GM03348 (cell line): ENCODE measurements at regions not wholly inside any gene's neighbourhood (a gene's known extent, or its start where the extent isn't known, plus 50 kb on each side); places are given as distances from the start of the nearest gene placed in this dataset.
"Not testable (repeated sequence)": the region's sequence is repeated elsewhere in the genome, so short reads cannot be mapped to it uniquely, and the experiment has no call there.

Source experiments
- DNase-seq: peaks from one replicate; pipeline ENCODE4 v3.0.0; 2012; ENCODE audit warnings: low spot score

DNA sequence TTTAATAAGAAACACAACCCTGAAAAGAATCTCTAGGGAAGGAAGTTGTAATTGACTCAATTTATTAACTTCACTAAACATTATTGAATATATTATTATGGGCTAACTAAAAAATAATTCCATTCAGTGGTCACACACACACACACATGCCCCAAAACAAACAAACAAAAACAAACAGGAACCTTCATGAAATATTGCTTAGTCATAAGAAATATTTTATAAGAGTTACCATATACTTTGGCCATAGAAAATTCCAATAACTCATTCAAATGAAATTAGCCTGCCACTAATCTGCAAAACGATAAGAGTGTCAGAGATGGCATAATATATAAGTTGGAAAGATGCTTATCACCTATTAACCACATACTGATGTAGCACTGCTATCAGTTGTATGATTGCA lies 268.4 kb upstream of the AMIGO2 start:
- DNase-seq: no peak

DNA sequence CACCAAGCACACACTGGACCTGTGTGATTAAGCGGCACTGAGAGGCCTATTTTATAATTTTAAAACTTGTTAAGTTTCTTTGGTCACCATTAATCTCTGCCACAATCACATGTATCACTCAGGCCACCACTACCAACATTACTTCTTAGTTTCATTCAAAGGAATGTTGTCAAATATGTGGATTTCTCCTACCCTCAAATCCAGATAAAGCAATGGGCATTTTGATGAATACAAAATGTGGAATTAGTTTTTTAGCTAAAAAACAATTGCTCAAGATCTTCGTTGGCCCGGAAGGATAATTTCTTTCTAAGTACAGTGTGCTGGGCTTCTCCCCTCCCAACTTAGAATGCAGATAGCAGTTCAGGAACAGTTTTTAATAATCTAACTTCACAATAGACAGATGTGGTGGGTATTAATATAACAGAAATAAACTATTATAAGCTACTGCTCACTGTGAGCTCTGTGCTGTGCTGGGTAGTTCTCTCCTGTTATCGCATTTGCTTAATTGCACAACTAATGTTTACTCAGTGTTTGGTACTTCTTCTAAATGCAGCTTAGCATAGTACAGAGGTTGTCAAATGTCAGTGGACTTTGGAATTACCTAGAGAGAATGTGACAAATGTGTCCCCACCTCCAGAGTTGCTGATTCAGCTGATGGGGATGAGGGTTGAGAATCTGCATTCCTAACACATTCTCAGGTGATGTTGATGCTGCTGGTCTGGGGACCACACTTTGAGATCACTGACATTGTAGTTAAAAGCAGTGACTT lies 266.7 kb upstream of the AMIGO2 start:
- DNase-seq: peak; percentile 14

DNA sequence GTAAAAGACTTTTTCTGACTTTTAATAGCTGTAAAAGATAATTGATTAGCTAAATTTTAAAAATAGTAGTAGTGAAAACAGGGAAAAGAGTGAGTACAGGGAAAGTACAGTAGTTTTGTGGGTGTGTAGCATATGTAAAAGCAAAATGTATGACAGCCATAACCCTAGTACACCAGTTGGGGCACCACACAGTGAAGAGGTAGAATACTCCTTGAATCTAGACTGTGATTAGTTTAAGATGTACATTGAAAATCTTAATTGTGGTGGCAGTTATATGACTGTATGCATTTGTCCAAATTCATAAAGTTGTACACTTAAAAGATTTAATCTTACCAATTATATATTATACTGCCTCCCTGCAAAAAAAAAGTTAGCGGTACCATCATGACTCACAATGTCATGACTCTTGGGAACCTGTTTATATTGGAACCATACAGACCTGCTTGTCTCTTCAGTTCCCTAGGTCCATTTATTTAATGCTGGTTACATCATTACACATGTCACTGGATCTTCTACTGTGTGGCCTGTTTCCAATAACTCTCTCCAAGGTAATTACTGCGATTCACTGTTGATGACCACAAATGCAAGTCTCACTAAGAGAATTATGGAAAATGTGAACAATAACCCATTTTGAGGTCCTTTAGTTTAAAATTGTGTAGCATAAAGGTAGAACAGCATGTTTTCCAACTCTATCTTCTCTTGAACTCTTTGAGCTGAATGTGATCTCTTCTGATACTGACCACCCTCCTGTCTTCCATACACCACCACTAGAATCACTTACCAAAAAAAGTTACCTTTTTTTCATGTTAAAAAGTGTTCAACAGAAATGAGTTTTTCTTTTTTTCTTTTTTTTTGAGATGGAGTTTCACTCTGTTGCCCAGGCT lies 264.2 kb upstream of the AMIGO2 start:
- DNase-seq: no peak

DNA sequence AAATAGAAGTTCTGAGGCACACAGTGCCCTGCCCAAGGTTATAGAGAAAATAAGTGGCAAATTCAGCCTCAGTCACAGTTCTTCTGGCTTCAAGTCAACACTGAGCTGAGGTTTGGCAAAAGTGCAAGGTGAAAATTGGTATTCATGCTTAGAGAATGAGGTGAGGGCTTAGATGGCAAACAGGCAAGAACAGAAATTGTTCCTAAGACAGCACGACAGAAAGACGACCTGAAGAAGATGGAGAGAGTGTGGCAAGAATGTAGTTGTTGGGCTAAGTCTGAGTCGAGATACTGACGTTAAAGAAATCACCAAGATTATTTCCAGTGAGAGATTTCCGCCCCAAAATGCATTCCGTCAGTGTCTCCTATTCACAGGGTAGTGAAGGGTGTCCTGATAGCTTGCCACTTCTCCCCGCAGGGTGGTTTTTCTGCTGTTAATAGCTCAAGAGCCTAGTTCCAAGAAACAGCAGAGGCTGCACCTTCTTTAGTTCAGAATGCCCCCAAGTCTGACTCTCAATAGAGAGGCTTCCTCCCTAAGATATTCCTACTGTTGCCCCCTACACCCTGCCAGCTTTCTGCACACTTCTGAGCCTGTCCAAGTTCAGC lies 260.8 kb upstream of the AMIGO2 start:
- no peak for DNase-seq

DNA sequence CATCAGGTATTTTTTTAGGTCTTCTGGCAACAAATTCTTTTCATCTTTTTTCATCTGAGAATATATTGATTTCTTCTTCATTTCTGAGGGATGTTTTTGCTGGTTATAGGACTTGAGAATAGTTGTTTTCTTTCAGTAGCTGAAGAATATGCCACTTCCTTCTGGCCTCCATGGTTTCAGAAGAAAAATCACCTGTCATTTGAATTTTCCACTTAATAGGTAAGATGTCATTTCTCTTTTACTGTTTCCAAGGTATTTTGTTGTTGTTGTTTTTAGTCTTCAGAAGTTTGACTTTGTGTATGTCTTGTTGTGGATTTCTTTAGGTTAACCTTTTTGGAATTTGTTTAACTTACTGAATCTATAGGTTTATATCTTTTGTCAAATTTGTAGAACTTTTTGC lies 257.8 kb upstream of the AMIGO2 start:
- no peak for DNase-seq

DNA sequence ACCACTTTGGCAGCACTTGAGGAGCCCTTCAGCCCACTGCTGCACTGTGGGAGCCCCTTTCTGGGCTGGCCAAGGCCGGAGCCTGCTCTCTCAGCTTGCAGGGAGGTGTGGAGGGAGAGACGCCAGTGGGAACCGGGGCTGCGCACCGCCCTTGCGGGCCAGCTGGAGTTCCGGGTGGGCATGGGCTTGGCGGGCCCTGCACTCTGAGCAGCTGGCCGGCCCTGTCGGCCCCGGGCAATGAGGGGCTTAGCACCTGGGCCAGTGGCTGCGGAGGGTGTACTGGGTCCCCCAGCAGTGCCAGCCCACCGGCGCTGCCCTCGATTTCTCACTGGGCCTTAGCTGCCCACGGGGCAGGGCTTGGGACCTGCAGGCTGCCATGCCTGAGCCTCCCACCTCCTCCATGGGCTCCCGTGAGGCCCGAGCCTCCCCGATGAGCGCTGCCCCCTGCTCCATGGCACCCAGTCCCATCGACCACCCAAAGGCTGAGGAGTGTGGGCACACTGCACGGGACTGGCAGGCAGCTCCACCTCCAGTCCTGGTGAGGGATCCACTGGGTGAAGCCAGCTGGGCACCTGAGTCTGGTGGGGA lies 253.6 kb upstream of the AMIGO2 start:
- DNase-seq: not testable (repeated sequence)

DNA sequence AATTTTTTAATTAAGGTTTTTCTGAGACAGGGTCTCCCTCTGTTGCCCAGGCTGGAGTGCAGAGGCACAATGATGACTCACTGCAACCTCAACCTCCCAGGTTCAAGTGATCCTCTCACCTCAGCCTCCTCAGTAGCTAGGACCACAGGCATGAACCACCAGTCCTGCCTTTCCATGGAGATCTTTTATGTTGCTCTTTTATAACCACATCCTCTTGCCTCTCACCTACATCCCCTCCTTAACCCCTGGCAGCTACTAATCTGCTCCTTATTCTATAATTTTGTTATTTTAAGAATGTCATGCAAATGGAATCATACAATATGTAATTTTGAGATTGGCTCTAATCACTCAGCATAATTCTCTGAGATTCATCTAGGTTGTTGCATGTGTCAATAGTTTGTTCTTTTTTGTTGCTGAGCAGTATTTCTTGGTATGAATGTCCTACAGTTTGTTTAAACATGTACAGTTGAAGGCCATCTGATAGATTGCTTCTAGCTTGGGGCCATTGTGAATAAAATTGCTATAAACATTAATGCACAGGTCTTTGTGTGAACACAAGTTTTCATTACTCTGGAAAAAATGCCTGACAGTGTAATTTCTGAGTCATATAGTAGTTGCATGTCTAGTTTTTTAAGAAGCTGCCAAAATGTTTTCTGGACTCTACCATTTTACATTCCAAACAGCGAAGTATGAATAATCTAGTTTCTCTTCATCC lies 249.2 kb upstream of the AMIGO2 start:
- peak; percentile 56 for DNase-seq

DNA sequence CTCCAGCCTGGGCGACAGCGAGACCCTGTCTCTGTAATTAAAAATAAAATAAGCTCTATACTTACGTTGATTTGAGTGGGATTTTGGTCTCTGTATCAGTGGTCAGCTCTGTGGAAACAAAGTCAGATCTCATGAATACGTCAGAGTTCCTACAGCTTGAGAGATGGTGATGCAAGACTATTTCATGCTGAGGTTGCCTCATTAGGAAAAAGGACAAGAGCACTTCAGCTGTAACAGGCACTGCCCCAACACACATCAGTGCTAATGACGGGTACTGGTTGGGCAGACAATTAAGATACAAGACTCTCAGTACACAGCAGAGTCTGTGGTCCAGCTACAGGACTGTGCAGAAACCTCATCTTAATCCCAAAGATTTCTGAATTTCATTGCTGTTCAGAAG lies 246.4 kb upstream of the AMIGO2 start:
- no peak for DNase-seq

DNA sequence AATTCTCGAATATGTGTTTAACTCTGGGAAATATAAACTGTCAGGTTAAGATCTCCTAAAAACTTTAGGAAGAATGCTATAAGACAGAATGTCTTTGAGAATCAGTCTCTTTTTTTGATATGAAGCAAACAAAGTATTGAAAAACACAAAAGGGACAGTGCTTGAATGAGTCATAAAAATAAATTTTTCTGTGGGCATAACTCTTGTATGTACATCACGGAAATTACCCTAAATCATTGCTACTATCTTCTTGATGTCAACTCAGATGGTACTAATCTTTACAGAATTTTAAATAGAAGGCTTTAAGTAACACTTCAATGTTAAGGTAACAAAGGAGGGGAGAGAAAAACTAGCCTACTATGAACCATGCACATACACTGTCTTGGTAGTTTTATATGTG lies 244.0 kb upstream of the AMIGO2 start:
- no peak for DNase-seq

DNA sequence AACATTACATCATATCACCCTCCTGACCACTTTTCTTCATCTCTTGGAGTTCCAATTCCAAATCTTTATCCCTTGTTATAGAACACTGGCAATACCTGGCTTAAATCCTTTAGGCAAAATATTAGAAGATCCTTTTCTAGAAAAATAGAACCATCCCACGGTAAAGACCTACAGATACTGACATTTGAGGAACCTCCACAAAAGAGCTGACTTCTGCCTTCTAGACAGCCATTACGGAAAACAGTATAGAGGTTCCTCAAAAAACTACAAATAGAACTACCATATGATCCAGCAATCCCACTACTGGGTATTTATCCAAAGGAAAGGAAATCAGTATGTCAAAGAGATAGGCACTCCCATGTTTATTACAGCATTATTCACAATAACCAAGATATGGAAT lies 241.7 kb upstream of the AMIGO2 start:
- DNase-seq: no peak

DNA sequence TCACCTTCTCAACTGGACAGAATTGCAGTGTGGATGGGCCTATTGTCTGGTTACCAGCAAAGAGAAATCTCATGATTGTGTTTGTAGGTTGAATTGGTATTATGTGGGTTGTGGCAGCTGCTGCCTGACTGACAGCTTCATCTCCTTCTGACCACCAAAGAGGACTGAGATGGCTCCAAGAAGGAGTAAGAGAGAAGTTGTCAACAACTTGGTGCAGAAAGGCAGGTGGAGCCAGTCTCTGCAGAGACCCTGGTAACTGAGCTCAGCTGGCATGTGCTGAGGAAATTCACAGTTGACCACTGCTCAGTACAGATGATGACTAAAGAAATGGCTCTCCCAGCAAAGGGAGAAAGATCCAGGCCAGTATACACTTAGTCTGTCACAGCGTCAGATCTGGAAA lies 240.0 kb upstream of the AMIGO2 start:
- DNase-seq: no peak

DNA sequence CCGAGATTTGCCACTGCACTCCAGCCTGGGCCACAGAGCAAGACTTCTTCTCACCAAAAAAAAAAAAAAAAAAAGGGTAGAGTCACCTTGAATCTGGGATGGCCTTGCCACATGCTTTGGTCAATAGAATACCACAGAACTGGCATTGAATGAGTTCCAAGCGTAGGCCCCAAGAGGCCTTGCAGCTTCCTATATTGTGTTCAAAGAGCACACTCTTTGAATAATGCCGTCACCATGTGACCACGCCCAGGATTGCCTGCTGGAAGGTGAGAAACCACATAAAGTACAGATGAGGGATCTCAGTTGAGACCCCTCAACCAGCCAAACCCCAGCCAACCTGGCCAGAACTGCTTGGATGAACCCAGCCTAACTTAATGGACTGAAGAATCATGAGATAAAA lies 239.2 kb upstream of the AMIGO2 start:
- no peak for DNase-seq

DNA sequence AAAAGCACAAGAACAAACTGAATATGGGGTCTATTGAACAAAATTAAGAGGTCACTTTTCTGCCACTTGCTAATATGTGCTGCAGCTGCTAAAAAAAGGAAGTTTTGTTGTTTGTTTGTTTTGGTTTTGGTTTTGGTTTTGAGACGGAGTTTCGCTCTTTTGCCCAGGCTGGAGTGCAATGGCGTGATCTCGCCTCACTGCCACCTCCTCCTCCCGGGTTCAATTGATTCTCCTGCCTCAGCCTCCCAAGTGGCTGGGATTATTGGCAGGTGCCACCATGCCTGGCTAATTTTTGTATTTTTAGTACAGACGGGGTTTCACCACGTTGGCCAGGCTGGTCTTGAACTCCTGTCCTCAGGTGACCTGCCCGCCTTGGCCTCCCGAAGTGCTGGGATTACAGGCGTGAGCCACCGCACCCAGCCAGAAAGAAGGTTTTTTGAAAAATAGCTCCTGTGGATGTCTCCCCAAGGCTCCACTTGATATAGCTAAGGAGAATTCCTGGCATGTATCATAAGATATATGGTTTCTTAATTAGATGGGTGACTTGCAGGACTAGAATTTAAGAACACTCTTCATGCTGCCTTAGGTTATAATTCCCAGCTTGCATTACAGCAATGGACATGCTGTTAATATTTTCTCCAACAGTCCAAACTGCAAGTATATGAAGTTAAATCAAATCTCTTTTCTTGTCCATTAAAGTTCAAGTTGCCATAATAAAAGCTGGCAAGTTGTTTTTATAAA lies 237.6 kb upstream of the AMIGO2 start:
- no peak for DNase-seq

DNA sequence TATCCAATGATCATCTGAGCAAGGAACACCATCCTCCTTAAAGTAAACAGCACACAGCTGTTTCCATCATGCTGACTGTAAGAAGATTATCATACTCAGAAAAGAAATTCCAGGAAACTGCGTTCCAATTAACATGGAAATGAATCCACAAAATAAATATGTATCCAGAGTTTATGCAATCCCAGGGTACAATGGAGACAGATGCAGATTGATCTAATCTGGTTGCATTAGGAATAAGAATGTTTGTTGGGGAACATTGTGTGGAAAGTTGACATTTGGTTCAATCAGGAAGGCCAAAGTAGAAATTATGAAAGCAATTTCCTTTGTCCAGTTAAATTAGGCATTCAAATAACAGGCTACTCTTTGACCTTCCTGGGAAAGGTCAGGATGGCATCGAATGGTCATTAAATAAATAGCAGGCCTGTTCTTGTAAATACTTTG lies 236.9 kb upstream of the AMIGO2 start:
- peak; percentile 37 for DNase-seq

DNA sequence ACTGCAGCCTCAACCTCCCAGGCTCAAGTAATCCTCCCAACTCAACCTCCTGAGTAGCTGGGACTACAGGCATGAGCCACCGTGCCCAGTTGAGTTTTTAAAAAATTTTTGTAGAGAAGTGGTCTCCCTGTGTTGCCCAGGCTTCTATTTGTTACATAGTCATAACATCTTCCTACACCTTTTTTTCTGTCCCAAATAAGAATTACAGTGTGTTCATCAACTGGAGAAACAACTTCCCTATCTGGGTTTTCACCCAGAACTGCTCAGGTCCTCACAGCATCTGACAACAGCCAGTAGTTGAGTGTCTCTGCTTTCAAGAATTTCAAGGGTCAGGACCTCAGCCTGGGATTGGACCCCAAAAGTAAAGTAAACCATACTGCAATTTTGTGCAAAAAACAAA lies 235.2 kb upstream of the AMIGO2 start:
- DNase-seq: no peak

DNA sequence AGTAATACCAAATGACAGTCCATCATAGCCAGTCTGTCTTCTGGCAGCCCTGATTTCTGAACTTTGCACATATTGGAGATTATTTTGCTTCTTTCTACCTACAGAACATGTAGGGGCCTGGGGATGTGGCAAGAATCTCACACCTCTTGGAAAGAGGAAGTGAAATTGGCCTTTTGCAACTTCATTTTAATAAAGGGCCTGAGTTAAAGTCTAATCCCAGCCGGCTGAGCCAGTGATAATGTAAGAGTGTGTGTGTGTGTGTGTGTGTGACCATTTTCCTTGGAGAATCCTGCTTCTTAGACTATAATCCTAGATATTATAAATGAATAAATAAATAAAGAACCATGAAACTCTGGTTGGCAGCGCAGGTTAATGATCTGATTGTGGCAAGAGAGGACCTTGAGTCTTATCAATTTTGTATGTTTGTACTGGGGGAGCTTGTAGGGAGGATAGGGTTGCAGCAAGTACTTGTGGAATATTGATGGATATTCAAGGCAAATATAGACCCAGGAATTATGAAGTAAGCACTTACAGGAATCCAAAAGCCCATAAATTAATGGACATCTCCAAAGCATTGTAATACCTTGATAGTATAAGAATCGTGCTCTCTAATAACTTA lies 233.2 kb upstream of the AMIGO2 start:
- no peak for DNase-seq

DNA sequence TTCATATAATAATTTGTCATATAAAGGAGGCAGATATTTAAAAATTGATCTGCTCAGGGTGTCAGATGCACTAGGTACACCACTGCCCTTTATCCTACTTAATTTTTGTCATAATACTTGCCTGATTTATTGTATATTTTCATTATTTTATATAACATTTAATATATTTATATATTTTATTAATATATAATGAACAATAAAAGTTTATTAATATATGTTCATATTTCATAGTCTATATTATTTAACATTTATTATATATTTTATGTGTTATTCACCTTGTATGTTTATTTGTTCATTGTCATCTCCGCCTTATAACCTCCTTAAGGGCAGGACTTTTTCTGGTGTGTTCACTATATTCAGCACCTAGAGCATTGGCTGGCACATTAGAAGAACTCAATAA lies 232.4 kb upstream of the AMIGO2 start:
- DNase-seq: no peak

DNA sequence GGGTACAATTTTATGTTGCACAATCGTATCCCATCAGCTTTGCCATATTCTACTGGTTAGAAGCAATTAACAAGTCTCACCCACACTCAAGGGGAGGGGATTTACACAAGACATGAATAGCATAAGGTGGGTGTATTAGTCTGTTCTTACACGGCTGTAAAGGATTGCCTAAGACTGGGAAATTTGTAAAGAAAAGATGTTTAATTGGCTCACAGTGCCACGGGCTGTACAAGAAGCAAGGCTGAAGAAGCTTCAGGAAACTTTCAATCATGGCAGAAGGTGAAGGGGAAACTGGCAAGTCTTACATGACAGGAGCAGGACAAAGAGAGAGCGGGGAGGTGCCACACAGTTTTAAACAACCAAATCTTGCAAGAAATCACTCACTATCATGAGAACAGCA lies 231.8 kb upstream of the AMIGO2 start:
- DNase-seq: no peak

DNA sequence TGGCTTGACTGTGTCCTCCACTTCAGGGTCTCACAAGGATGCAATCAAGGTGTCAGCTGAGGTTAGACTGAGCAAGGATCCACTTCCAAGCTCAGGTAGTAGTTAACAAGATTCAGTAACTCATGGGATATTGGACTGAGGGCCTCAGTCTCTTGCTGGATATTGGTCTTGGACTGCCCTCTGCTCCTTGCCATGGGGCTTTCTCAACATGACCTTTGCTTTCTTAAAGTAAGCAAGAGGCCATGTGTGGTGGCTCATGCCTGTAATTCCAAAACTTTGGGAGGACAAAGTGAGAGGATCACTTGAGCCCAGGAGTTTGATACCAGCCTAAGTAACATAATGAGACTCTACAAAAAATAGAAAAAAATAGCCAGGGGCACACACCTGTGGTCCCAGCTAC lies 231.3 kb upstream of the AMIGO2 start:
- DNase-seq: no peak

DNA sequence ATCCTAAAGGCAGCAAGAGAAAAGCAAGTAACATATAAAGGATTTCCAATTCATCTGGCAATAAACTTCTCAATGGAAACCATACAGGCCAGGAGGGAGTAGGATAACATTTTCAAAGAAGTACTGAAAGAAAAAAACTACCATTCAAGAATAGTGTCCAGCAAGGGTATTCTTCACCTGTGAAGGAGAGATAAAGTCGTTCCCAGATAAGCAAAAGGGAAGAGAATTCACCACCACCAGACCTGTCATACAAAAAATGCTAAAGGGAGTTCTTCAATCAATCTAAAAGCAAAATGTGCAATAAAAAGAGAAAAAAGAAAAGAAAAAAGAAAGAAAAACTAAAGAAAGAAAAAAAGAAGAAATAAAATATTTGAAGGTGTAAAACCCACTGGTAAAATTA lies 228.9 kb upstream of the AMIGO2 start:
- no peak for DNase-seq
